ENCODE measurements at regions not wholly inside any gene's neighbourhood (a gene's known extent, or its start where the extent isn't known, plus 50 kb on each side); places are given as distances from the start of the nearest gene placed in this dataset.

GRCh38 chr7:83832009-83832408 lies 183.1 kb upstream of the SEMA3E start:
- Histone ChIP-seq H3K27me3 (ENCODE audit: control insufficient read depth, insufficient read depth, low read length) (no peaks in the 10 kb centered on the region), H3K4me3 (ENCODE audit: low read depth, low read length) (no peak overlapping the region), H3K36me3 (ENCODE audit: control insufficient read depth, insufficient read depth, low read length) (no peaks in the 10 kb centered on the region)
- no peak for TF ChIP-seq CTCF (IDR thresholded peaks at IDR 0.05; ENCODE audit: insufficient read depth, low read length, poor library complexity, severe bottlenecking)
- no peak for DNase-seq (ENCODE audit: low read depth)

GRCh38 chr7:83827036-83827435 lies 178.1 kb upstream of the SEMA3E start:
- TF ChIP-seq CTCF (IDR thresholded peaks at IDR 0.05; ENCODE audit: insufficient read depth, low read length, poor library complexity, severe bottlenecking), result no peak
- no peak for DNase-seq (ENCODE audit: low read depth)
- Histone ChIP-seq H3K4me3 (ENCODE audit: low read depth, low read length) (no peak overlapping the region), H3K36me3 (ENCODE audit: control insufficient read depth, insufficient read depth, low read length) (no peaks in the 10 kb centered on the region), H3K27me3 (ENCODE audit: control insufficient read depth, insufficient read depth, low read length) (no peaks in the 10 kb centered on the region)

- Histone ChIP-seq H3K4me3 (ENCODE audit: low read depth, low read length) (no peak overlapping the region), H3K27me3 (ENCODE audit: control insufficient read depth, insufficient read depth, low read length) (no peaks in the 10 kb centered on the region), H3K36me3 (ENCODE audit: control insufficient read depth, insufficient read depth, low read length) (no peaks in the 10 kb centered on the region)
- DNase-seq (ENCODE audit: low read depth), result no peak
- no peak for TF ChIP-seq CTCF (IDR thresholded peaks at IDR 0.05; ENCODE audit: insufficient read depth, low read length, poor library complexity, severe bottlenecking)
Observed at GRCh38 chr7:83824214-83824613, 175.3 kb upstream of the SEMA3E start.

- Histone ChIP-seq H3K36me3 (ENCODE audit: control insufficient read depth, insufficient read depth, low read length) (no peaks in the 10 kb centered on the region), H3K27me3 (ENCODE audit: control insufficient read depth, insufficient read depth, low read length) (no peaks in the 10 kb centered on the region), H3K4me3 (ENCODE audit: low read depth, low read length) (no peak overlapping the region)
- DNase-seq (ENCODE audit: low read depth), result no peak
- no peak for TF ChIP-seq CTCF (IDR thresholded peaks at IDR 0.05; ENCODE audit: insufficient read depth, low read length, poor library complexity, severe bottlenecking)
Observed at GRCh38 chr7:83821866-83822265, 172.9 kb upstream of the SEMA3E start.

GRCh38 chr7:83820641-83821040 lies 171.7 kb upstream of the SEMA3E start:
- no peak for TF ChIP-seq CTCF (IDR thresholded peaks at IDR 0.05; ENCODE audit: insufficient read depth, low read length, poor library complexity, severe bottlenecking)
- no peak for DNase-seq (ENCODE audit: low read depth)
- Histone ChIP-seq H3K4me3 (ENCODE audit: low read depth, low read length) (no peak overlapping the region), H3K36me3 (ENCODE audit: control insufficient read depth, insufficient read depth, low read length) (no peaks in the 10 kb centered on the region), H3K27me3 (ENCODE audit: control insufficient read depth, insufficient read depth, low read length) (no peaks in the 10 kb centered on the region)

GRCh38 chr7:83819911-83820310 lies 171.0 kb upstream of the SEMA3E start:
- no peak for TF ChIP-seq CTCF (IDR thresholded peaks at IDR 0.05; ENCODE audit: insufficient read depth, low read length, poor library complexity, severe bottlenecking)
- H3K27me3 ChIP-seq (ENCODE audit: control insufficient read depth, insufficient read depth, low read length), result no peaks in the 10 kb centered on the region
- H3K4me3 ChIP-seq (ENCODE audit: low read depth, low read length), result no peak overlapping the region
- no peaks in the 10 kb centered on the region for H3K36me3 ChIP-seq (ENCODE audit: control insufficient read depth, insufficient read depth, low read length)
- no peak for DNase-seq (ENCODE audit: low read depth)
